Keratinocyte (primary cell): ENCODE measurements at regions not wholly inside any gene's neighbourhood (a gene's known extent, or its start where the extent isn't known, plus 50 kb on each side); places are given as distances from the start of the nearest gene placed in this dataset.

Experiments
- DNase-seq: peaks from one replicate; pipeline ENCODE4 v3.0.0-alpha.2; 2011; ENCODE audit warnings: low read depth, missing footprints, low spot score
- FAIRE-seq: peaks from 2 replicates; lab custom pipeline; 2011; peaks lifted over from hg19 to GRCh38; lab: Jason Lieb, UNC
- H2AFZ ChIP-seq: 2 replicates; pipeline ENCODE4 v1.6.0; 2012; ENCODE audit warnings: low read length, control low read depth, inconsistent platforms; ENCODE audit not compliant: control insufficient read depth
- H3K27ac ChIP-seq: 2 replicates; pipeline ENCODE4 v1.5.1; 2011; ENCODE audit warnings: low read length; ENCODE audit not compliant: control insufficient read depth, insufficient read depth
- H3K27me3 ChIP-seq: 3 replicates; pipeline ENCODE4 v1.6.0; 2011; ENCODE audit warnings: low read length; ENCODE audit not compliant: control insufficient read depth, insufficient read depth; ENCODE audit errors: extremely low read depth
- H3K36me3 ChIP-seq, 2 experiments: 2 replicates in 1 of 2; 3 replicates in 1 of 2; pipeline ENCODE4 v1.5.1; 2011; ENCODE audit warnings: low read length in 2 of 2, mild to moderate bottlenecking in 1 of 2; ENCODE audit not compliant: control insufficient read depth in 2 of 2, insufficient read depth in 2 of 2; ENCODE audit errors: extremely low read depth in 1 of 2
- H3K4me1 ChIP-seq: 3 replicates; pipeline ENCODE4 v1.5.1; 2011; ENCODE audit warnings: low read length; ENCODE audit not compliant: control insufficient read depth, insufficient read depth; ENCODE audit errors: extremely low read depth
- H3K4me2 ChIP-seq: 3 replicates; pipeline ENCODE4 v1.6.0; 2011; ENCODE audit warnings: low read depth, low read length; ENCODE audit not compliant: control insufficient read depth, insufficient read depth; ENCODE audit errors: extremely low read depth
- H3K4me3 ChIP-seq, 3 experiments: fragments of 200-600 bp in 1 of 3; sonication (generic) in 1 of 3; 2 replicates in 2 of 3; 3 replicates in 1 of 3; pipeline ENCODE4 v1.5.1; 2011 to 2016; ENCODE audit warnings: low read length in 3 of 3, mild to moderate bottlenecking in 3 of 3, control low read depth in 2 of 3, inconsistent platforms in 1 of 3, low read depth in 1 of 3, mixed read lengths in 1 of 3, mixed run types in 1 of 3, moderate library complexity in 1 of 3; ENCODE audit not compliant: control insufficient read depth in 2 of 3, insufficient read depth in 2 of 3; ENCODE audit errors: extremely low read depth in 1 of 3
- H3K79me2 ChIP-seq: 2 replicates; pipeline ENCODE4 v1.6.0; 2012; ENCODE audit warnings: low read length; ENCODE audit not compliant: control insufficient read depth, insufficient read depth
- H3K9ac ChIP-seq: 3 replicates; pipeline ENCODE4 v1.6.0; 2011; ENCODE audit warnings: low read length; ENCODE audit not compliant: control insufficient read depth, insufficient read depth; ENCODE audit errors: extremely low read depth
- H3K9me1 ChIP-seq: 3 replicates; pipeline ENCODE4 v1.6.0; 2011; ENCODE audit warnings: low read length; ENCODE audit not compliant: control insufficient read depth, insufficient read depth; ENCODE audit errors: extremely low read depth
- H3K9me3 ChIP-seq: 2 replicates; pipeline ENCODE4 v1.5.1; 2012; ENCODE audit warnings: low read depth, low read length; ENCODE audit not compliant: control insufficient read depth
- H4K20me1 ChIP-seq: 3 replicates; pipeline ENCODE4 v1.6.0; 2011; ENCODE audit warnings: low read length; ENCODE audit not compliant: control insufficient read depth, insufficient read depth; ENCODE audit errors: extremely low read depth
- CTCF ChIP-seq, 3 experiments: IDR thresholded peaks in 1 of 3; conservative IDR thresholded peaks in 1 of 3; optimal IDR thresholded peaks in 1 of 3; 2 replicates in 2 of 3; 3 replicates in 1 of 3; pipeline versions ENCODE3 to v1.5.1; 2011; ENCODE audit warnings: low read length in 3 of 3, mild to moderate bottlenecking in 3 of 3, moderate library complexity in 2 of 3, control low read depth in 1 of 3, inconsistent platforms in 1 of 3; ENCODE audit not compliant: insufficient read depth in 2 of 3; ENCODE audit errors: extremely low read depth in 1 of 3
- EZH2 ChIP-seq: IDR thresholded peaks from one replicate; pipeline ENCODE4 v1.6.1; 2012; ENCODE audit warnings: inconsistent platforms, mild to moderate bottlenecking, low read length, moderate library complexity
- dilution Hi-C: fragments of 300-500 bp; cut with MboI; formaldehyde crosslinking; loops from one replicate; pipeline ENCODE4 v1.7.0; 2020; ENCODE audit warnings: low sequenced_read_pairs; ENCODE audit not compliant: extremely low pct_ligation_motif_present

GRCh38 chr17:34511931-34512330 is 67.5 kb upstream of the TMEM132E start:
- Histone ChIP-seq H3K27ac (no peak overlapping the region), H3K79me2 (no peaks in the 10 kb centered on the region), H3K4me2 (no peak overlapping the region), H3K9me1 (no peaks in the 10 kb centered on the region), H4K20me1 (no peaks in the 10 kb centered on the region), H3K9ac (no peak overlapping the region), H3K27me3 (peaks cover 5% of the 10 kb centered on the region), H2AFZ (no peak overlapping the region), H3K4me3 (no peak overlapping the region), H3K4me1 (no peaks in the 10 kb centered on the region), H3K36me3 (no peaks in the 10 kb centered on the region), H3K9me3 (no peaks in the 10 kb centered on the region)
- no peak for DNase-seq
- TF ChIP-seq EZH2 (no peak), CTCF (optimal IDR thresholded peaks at IDR 0.05 in 1 of 3, IDR thresholded peaks at IDR 0.05 in 1 of 3, conservative IDR thresholded peaks at IDR 0.05 in 1 of 3; ENCODE audit: extremely low read depth in 1 of 3, insufficient read depth in 2 of 3, low read length in 3 of 3) (no peak)
- dilution Hi-C loops, result loop anchor here (25.0 kb wide), 2 partner anchors 100 to 350 kb away; no protein-coding TSS in a partner anchor
- FAIRE-seq, result no peak

GRCh38 chr17:34511265-34511664 is 68.1 kb upstream of the TMEM132E start:
- Histone ChIP-seq H3K27me3 (peaks cover 5% of the 10 kb centered on the region), H3K36me3 (no peaks in the 10 kb centered on the region), H3K4me1 (no peaks in the 10 kb centered on the region), H3K9me1 (no peaks in the 10 kb centered on the region), H3K4me3 (no peak overlapping the region), H4K20me1 (no peaks in the 10 kb centered on the region), H3K27ac (no peak overlapping the region), H2AFZ (no peak overlapping the region), H3K9me3 (no peaks in the 10 kb centered on the region), H3K4me2 (no peak overlapping the region), H3K9ac (no peak overlapping the region), H3K79me2 (no peaks in the 10 kb centered on the region)
- no peak for DNase-seq
- TF ChIP-seq EZH2 (no peak), CTCF (optimal IDR thresholded peaks at IDR 0.05 in 1 of 3, IDR thresholded peaks at IDR 0.05 in 1 of 3, conservative IDR thresholded peaks at IDR 0.05 in 1 of 3; ENCODE audit: extremely low read depth in 1 of 3, insufficient read depth in 2 of 3, low read length in 3 of 3) (no peak)
- dilution Hi-C loops, result loop anchor here (25.0 kb wide), 2 partner anchors 99 to 351 kb away; no protein-coding TSS in a partner anchor
- no peak for FAIRE-seq
